GM12864 (cell line): ENCODE measurements at regions not wholly inside any gene's neighbourhood (a gene's known extent, or its start where the extent isn't known, plus 50 kb on each side); places are given as distances from the start of the nearest gene placed in this dataset.
"Not testable (repeated sequence)": the region's sequence is repeated elsewhere in the genome, so short reads cannot be mapped to it uniquely, and the experiment has no call there.

Experiments used
- DNase-seq: peaks from one replicate; pipeline ENCODE4 v3.0.0-alpha.2; 2011; ENCODE audit warnings: low read depth
- H3K4me3 ChIP-seq: 2 replicates; pipeline ENCODE4 v1.5.1; 2011; ENCODE audit warnings: mild to moderate bottlenecking, low read depth, low read length, control low read depth
- CTCF ChIP-seq: IDR thresholded peaks from 2 replicates; pipeline ENCODE4 v1.5.1; 2011; ENCODE audit warnings: low read depth, mild to moderate bottlenecking, moderate library complexity, low read length, control low read depth, inconsistent platforms; ENCODE audit errors: missing control alignments

GRCh38 chr10:25743832-25744231, 190.2 kb upstream of the MYO3A start:
- no peak overlapping the region for H3K4me3 ChIP-seq
- no peak for DNase-seq
- no peak for TF ChIP-seq CTCF

GRCh38 chr10:25744574-25744973, 189.5 kb upstream of the MYO3A start:
- no peak for DNase-seq
- H3K4me3 ChIP-seq, result no peak overlapping the region
- no peak for TF ChIP-seq CTCF

- TF ChIP-seq CTCF, result no peak
- H3K4me3 ChIP-seq, result no peak overlapping the region
- DNase-seq, result no peak
Measured at GRCh38 chr10:25745976-25746375, 188.1 kb upstream of the MYO3A start.

GRCh38 chr10:25747084-25747483, 186.9 kb upstream of the MYO3A start:
- no peak for DNase-seq
- no peak for TF ChIP-seq CTCF
- no peak overlapping the region for H3K4me3 ChIP-seq

- H3K4me3 ChIP-seq, result no peak overlapping the region
- no peak for DNase-seq
- TF ChIP-seq CTCF, result no peak
Measured at GRCh38 chr10:25748509-25748908, 185.5 kb upstream of the MYO3A start.

- no peak for DNase-seq
- no peak for TF ChIP-seq CTCF
- no peak overlapping the region for H3K4me3 ChIP-seq
Measured at GRCh38 chr10:25753776-25754175, 180.3 kb upstream of the MYO3A start.

- not testable (repeated sequence) for DNase-seq, H3K4me3 ChIP-seq
Measured at GRCh38 chr10:25755874-25756273, 178.2 kb upstream of the MYO3A start.

GRCh38 chr10:25756784-25757183, 177.2 kb upstream of the MYO3A start:
- H3K4me3 ChIP-seq, result no peak overlapping the region
- no peak for DNase-seq
- no peak for TF ChIP-seq CTCF
